Right atrium auricular region (tissue), 2 donors: ENCODE measurements at regions not wholly inside any gene's neighbourhood (a gene's known extent, or its start where the extent isn't known, plus 50 kb on each side); places are given as distances from the start of the nearest gene placed in this dataset.
A peak's percentile ranks its signal among the peaks of the same experiment; 100 is the strongest.

Experiments
- DNase-seq: peaks from one replicate; pipeline ENCODE4 v3.0.0-alpha.2; 2019; ENCODE audit warnings: low spot score
- H3K27ac ChIP-seq, 2 donors: fragments of 200-600 bp; sonication (generic); 1 replicate in 1 of 2; 2 replicates in 1 of 2; pipeline ENCODE4 v1.5.1; 2016 to 2019
- H3K27me3 ChIP-seq, 2 donors: fragments of 200-600 bp; sonication (generic); one replicate each; pipeline versions ENCODE4 v1.5.1 to v1.6.0; 2017 to 2019
- H3K36me3 ChIP-seq: fragments of 200-600 bp; sonication (generic); one replicate; pipeline ENCODE4 v1.5.1; 2016
- H3K4me1 ChIP-seq, 2 donors: fragments of 200-600 bp; sonication (generic); one replicate each; pipeline versions ENCODE4 v1.5.1 to v1.6.0; 2017 to 2019
- H3K4me3 ChIP-seq, 2 donors: fragments of 200-600 bp; sonication (generic); 1 replicate in 1 of 2; 2 replicates in 1 of 2; pipeline ENCODE4 v1.5.1; 2017 to 2019; ENCODE audit warnings: mild to moderate bottlenecking in 1 of 2, moderate library complexity in 1 of 2
- H3K9me3 ChIP-seq, 2 donors: fragments of 200-600 bp; sonication (generic); one replicate each; pipeline ENCODE4 v1.5.1; 2019
- TF ChIP-seq, protein P1 (sequence below), 2 donors: fragments of 200-600 bp; sonication (generic); IDR thresholded peaks; one replicate each; pipeline ENCODE4 v1.5.1; 2019; ENCODE audit warnings: antibody characterized with exemption in 2 of 2

DNA sequence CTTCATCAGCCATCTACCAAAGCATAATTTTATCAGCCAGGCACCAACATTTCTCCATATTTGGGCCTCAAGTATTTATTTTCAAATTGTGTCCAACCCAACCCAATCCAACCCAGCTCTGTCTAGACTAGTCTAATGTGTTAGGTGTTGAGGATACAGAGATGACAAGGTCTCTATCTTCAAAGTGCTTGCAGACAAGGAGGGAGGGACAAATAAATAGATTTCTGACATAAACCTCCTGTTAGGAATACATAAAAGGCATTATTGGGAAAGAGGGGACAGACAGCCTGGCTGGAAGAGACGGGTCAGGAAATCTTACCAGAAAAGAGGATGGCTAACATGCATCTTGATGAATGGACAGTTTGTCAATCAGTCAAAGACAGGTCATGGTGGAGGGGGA, 115.4 kb upstream of the RPS6KA3 start:
- no peak for DNase-seq
- H3K4me3 ChIP-seq, result no peak overlapping the region
- H3K27me3 ChIP-seq, result no peaks in the 10 kb centered on the region
- no peaks in the 10 kb centered on the region for H3K4me1 ChIP-seq
- no peak overlapping the region for H3K27ac ChIP-seq
- TF ChIP-seq, protein P1, sequence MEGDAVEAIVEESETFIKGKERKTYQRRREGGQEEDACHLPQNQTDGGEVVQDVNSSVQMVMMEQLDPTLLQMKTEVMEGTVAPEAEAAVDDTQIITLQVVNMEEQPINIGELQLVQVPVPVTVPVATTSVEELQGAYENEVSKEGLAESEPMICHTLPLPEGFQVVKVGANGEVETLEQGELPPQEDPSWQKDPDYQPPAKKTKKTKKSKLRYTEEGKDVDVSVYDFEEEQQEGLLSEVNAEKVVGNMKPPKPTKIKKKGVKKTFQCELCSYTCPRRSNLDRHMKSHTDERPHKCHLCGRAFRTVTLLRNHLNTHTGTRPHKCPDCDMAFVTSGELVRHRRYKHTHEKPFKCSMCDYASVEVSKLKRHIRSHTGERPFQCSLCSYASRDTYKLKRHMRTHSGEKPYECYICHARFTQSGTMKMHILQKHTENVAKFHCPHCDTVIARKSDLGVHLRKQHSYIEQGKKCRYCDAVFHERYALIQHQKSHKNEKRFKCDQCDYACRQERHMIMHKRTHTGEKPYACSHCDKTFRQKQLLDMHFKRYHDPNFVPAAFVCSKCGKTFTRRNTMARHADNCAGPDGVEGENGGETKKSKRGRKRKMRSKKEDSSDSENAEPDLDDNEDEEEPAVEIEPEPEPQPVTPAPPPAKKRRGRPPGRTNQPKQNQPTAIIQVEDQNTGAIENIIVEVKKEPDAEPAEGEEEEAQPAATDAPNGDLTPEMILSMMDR (IDR thresholded peaks at IDR 0.05), result no peak
- no peaks in the 10 kb centered on the region for H3K9me3 ChIP-seq
- H3K36me3 ChIP-seq, result no peaks in the 10 kb centered on the region

DNA sequence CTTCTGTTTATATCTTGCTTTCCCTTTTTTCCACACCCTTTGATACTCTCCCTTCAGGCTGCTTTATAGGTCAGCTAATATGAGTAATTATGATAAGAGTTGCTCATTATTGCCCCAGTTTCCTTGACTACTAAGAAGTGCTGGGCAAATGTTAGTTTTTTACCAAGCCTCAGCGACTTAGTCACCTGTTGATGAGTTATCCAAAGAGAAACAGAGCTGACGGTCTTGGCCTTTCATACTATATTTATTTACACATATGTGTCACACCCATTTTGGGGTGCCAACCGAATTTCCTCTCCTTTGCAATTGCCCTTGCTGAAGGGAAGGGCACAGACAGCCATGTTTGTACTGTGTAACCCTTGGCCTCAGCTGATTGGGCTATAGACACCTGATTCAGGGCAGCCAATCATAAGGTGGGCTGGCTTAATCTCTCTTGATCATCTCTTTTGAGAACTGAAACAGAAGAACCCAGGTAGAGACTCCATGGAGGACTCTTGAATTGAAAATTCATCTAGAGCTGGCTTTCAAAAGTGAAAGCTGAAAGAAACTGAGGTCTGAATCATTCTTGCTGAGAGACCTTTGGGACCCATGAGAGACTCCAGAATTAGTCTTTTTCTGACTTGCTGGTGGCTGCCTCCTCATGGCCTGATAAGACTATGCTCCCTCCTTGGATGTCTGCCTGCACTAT, 111.7 kb upstream of the RPS6KA3 start:
- H3K9me3 ChIP-seq, result no peaks in the 10 kb centered on the region
- no peaks in the 10 kb centered on the region for H3K36me3 ChIP-seq
- no peak for DNase-seq
- TF ChIP-seq, protein P1 (IDR thresholded peaks at IDR 0.05), result no peak
- no peaks in the 10 kb centered on the region for H3K27me3 ChIP-seq
- H3K4me3 ChIP-seq, result no peak overlapping the region
- H3K27ac ChIP-seq, result no peak overlapping the region
- no peaks in the 10 kb centered on the region for H3K4me1 ChIP-seq

DNA sequence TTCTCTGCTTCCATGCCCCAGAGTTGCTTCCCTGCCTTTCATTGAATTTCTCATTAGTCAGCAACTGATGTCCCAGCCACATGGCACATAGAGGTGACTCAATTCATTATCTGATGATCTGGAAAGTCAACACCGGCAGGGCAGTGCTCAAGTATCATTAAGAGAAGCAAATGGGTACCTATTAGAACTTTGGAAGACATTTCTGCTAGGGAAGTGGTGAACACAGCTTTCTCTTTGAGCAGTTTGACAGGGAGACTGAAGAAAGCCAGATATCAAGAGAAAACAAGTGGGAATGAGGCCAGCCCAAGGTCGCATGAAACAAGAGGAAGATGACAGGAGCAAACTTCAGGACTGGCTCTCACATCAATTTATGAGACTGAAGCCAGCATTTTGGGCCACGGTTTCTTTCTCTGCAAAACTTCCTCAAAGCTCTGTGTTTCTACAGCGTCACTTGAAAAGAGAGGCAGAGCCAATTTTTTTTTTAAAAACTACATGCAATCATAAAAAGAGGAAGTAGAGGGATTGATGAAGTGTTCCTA, 108.3 kb upstream of the RPS6KA3 start:
- no peaks in the 10 kb centered on the region for H3K27me3 ChIP-seq
- DNase-seq, result no peak
- H3K4me1 ChIP-seq, result no peaks in the 10 kb centered on the region
- peak overlapping the region in 1 of 2 donors; percentile 0 for H3K27ac ChIP-seq
- TF ChIP-seq, protein P1 (IDR thresholded peaks at IDR 0.05), result no peak
- no peaks in the 10 kb centered on the region for H3K9me3 ChIP-seq
- no peaks in the 10 kb centered on the region for H3K36me3 ChIP-seq
- H3K4me3 ChIP-seq, result no peak overlapping the region

DNA sequence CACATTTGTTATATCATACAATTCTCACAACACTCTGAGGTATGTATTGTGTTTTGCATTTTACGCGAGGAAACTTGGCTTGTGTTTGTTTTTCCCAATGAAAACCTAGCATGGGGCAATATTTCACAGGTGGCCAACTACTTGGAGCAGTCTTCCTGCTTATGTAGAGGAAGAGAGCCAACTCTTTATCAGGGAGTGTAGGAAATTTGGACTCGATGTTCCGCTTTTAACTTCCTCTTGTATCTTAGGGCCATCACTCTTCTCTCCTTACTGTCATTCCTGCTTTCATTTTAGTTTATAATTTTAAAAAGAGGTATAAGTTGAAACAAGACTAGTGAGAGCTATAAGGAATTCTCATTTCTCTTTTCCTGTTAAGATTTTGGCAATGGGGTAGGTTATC, 107.7 kb upstream of the RPS6KA3 start:
- H3K4me1 ChIP-seq, result no peaks in the 10 kb centered on the region
- H3K27me3 ChIP-seq, result no peaks in the 10 kb centered on the region
- H3K36me3 ChIP-seq, result no peaks in the 10 kb centered on the region
- no peaks in the 10 kb centered on the region for H3K9me3 ChIP-seq
- H3K27ac ChIP-seq, result peak overlapping the region in 1 of 2 donors; percentile 0
- no peak for DNase-seq
- TF ChIP-seq, protein P1 (IDR thresholded peaks at IDR 0.05), result no peak
- no peak overlapping the region for H3K4me3 ChIP-seq

DNA sequence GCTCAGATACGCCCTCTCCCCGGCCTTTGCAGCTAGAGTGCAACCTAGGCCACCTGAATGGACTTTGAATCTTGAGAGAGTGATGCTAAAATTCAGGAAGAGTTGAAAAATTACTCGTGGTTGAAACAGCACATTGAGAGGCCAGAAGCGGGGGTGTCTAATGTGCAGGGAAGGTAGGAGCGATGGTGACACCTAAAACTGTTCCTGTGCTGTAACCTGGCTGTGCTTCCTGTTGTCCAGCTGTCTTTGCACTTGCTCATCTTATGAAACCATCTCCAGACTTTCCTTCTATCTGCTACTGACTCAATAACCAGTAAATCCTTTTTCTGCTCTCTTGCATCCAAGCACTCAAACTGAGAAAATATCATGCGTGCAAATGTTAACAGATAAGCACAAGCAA, 106.4 kb upstream of the RPS6KA3 start:
- H3K4me3 ChIP-seq, result no peak overlapping the region
- no peaks in the 10 kb centered on the region for H3K4me1 ChIP-seq
- H3K36me3 ChIP-seq, result no peaks in the 10 kb centered on the region
- DNase-seq, result no peak
- H3K27ac ChIP-seq, result no peak overlapping the region
- H3K9me3 ChIP-seq, result no peaks in the 10 kb centered on the region
- TF ChIP-seq, protein P1 (IDR thresholded peaks at IDR 0.05), result no peak
- H3K27me3 ChIP-seq, result no peaks in the 10 kb centered on the region

DNA sequence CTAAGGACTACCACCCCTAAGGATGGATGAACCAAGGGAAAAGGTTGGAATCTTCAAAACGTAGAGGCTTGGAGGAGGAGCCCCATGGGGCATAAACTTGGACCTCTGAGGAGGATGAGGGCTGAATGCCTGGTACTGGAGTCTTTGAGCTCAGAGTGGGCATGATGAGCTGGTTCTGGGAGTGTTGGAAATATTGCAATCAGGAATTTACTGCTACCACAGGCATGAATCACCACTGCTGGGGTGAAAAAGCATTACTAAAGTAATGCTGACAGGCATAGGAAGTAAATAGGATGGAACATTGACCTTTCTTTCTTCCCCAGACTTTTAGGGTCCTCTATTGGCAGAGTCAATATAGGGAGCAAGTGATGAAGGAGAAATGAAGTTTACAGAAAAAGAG, 105.8 kb upstream of the RPS6KA3 start:
- Histone ChIP-seq H3K27ac (no peak overlapping the region), H3K9me3 (no peaks in the 10 kb centered on the region), H3K4me3 (no peak overlapping the region), H3K4me1 (no peaks in the 10 kb centered on the region), H3K36me3 (no peaks in the 10 kb centered on the region), H3K27me3 (no peaks in the 10 kb centered on the region)
- DNase-seq, result no peak
- TF ChIP-seq, protein P1 (IDR thresholded peaks at IDR 0.05), result no peak
